ENCODE measurements at regions not wholly inside any gene's neighbourhood (a gene's known extent, or its start where the extent isn't known, plus 50 kb on each side); places are given as distances from the start of the nearest gene placed in this dataset.

GRCh38 chr5:20055301-20055700, 67.3 kb upstream of the CDH18 start:
- H3K4me3 ChIP-seq (replicated peaks; ENCODE audit: low read depth, low read length), result no peak overlapping the region
- no peak for DNase-seq (ENCODE audit: low read depth)
- no peak for TF ChIP-seq CTCF (IDR thresholded peaks at IDR 0.05; ENCODE audit: low read length, missing control alignments)

- DNase-seq (ENCODE audit: low read depth), result no peak
- TF ChIP-seq CTCF (IDR thresholded peaks at IDR 0.05; ENCODE audit: low read length, missing control alignments), result no peak
Measured at GRCh38 chr5:20050262-20050661, 62.3 kb upstream of the CDH18 start.

GRCh38 chr5:20044460-20044859, 56.5 kb upstream of the CDH18 start:
- TF ChIP-seq CTCF (IDR thresholded peaks at IDR 0.05; ENCODE audit: low read length, missing control alignments), result no peak
- H3K4me3 ChIP-seq (replicated peaks; ENCODE audit: low read depth, low read length), result no peak overlapping the region
- no peak for DNase-seq (ENCODE audit: low read depth)

More at GRCh38 chr5:20050262-20050661, 62.3 kb upstream of the CDH18 start:
- H3K4me3 ChIP-seq (replicated peaks; ENCODE audit: low read depth, low read length), result no peak overlapping the region

GRCh38 chr5:20041326-20042274, 53.6 kb upstream of the CDH18 start:
- no peak overlapping the region for H3K4me3 ChIP-seq (replicated peaks; ENCODE audit: low read depth, low read length)
- DNase-seq (ENCODE audit: low read depth), result peak; percentile 17
- no peak for TF ChIP-seq CTCF (IDR thresholded peaks at IDR 0.05; ENCODE audit: low read length, missing control alignments)

- DNase-seq (ENCODE audit: low read depth), result no peak
- no peak overlapping the region for H3K4me3 ChIP-seq (replicated peaks; ENCODE audit: low read depth, low read length)
- TF ChIP-seq CTCF (IDR thresholded peaks at IDR 0.05; ENCODE audit: low read length, missing control alignments), result no peak
Measured at GRCh38 chr5:20040901-20041300, 52.9 kb upstream of the CDH18 start.

Data from fibroblast of pulmonary artery (primary cell).